ENCODE measurements at regions not wholly inside any gene's neighbourhood (a gene's known extent, or its start where the extent isn't known, plus 50 kb on each side); places are given as distances from the start of the nearest gene placed in this dataset.

DNA sequence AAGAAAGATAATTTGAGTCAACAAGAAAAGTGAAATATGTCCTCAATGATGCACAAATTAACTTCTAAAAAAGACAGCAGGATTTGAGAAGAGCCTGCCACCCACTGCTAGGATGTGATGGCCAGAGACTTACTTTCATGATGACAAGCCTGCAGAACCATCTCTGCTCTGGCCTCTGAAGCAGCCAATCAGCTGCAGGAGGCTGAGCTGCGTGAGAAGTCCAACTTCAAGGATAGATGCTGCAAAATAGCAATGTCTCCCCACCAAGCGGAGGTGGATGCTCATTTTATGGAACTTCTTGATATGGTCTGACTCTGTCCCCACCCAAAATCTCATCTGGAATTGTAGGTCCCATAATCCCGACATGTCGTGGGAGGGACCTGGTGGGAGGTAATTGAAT is 53.1 kb downstream of the CYRIA start:
- no peak overlapping the region for H3K27ac ChIP-seq
- H3K9me3 ChIP-seq (ENCODE audit: control insufficient read depth, low read length) = no peaks in the 10 kb centered on the region
- H3K4me3 ChIP-seq (ENCODE audit: low read depth, low read length) = no peak overlapping the region
- H2AFZ ChIP-seq = no peak overlapping the region
- no peaks in the 10 kb centered on the region for H3K4me1 ChIP-seq
- H3K36me3 ChIP-seq (ENCODE audit: control insufficient read depth, insufficient read depth, low read length) = no peaks in the 10 kb centered on the region
- TF ChIP-seq, protein P1, sequence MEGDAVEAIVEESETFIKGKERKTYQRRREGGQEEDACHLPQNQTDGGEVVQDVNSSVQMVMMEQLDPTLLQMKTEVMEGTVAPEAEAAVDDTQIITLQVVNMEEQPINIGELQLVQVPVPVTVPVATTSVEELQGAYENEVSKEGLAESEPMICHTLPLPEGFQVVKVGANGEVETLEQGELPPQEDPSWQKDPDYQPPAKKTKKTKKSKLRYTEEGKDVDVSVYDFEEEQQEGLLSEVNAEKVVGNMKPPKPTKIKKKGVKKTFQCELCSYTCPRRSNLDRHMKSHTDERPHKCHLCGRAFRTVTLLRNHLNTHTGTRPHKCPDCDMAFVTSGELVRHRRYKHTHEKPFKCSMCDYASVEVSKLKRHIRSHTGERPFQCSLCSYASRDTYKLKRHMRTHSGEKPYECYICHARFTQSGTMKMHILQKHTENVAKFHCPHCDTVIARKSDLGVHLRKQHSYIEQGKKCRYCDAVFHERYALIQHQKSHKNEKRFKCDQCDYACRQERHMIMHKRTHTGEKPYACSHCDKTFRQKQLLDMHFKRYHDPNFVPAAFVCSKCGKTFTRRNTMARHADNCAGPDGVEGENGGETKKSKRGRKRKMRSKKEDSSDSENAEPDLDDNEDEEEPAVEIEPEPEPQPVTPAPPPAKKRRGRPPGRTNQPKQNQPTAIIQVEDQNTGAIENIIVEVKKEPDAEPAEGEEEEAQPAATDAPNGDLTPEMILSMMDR (IDR thresholded peaks at IDR 0.05) = no peak
- H3K9ac ChIP-seq = no peak overlapping the region
- no peaks in the 10 kb centered on the region for H3K79me2 ChIP-seq
- no peaks in the 10 kb centered on the region for H3K27me3 ChIP-seq (ENCODE audit: control insufficient read depth, insufficient read depth, low read length)
- no peak overlapping the region for H3K4me2 ChIP-seq (ENCODE audit: low read length)

DNA sequence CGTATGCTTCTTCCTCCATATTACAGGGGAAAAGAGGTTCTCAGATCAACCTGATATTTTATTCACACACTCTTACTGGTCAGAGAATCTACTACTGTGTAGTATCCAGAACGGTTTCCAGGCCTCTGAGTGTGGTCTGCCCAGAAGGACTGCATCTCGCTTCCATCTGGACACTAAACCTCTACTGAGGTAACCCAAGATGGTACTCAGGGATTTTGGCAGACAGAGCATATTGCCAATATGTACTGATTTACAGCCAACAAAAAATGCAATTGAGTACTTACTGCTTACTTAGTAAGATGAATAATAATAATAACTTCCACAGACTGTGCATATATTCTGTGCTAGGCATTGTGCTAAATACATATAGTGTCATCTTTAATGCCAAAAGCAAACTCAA is 55.8 kb downstream of the CYRIA start:
- TF ChIP-seq, protein P1 (IDR thresholded peaks at IDR 0.05) = no peak
- H3K27ac ChIP-seq = no peak overlapping the region
- no peak overlapping the region for H3K9ac ChIP-seq
- H3K9me3 ChIP-seq (ENCODE audit: control insufficient read depth, low read length) = no peaks in the 10 kb centered on the region
- no peak overlapping the region for H2AFZ ChIP-seq
- no peaks in the 10 kb centered on the region for H3K36me3 ChIP-seq (ENCODE audit: control insufficient read depth, insufficient read depth, low read length)
- H3K27me3 ChIP-seq (ENCODE audit: control insufficient read depth, insufficient read depth, low read length) = no peaks in the 10 kb centered on the region
- no peak overlapping the region for H3K4me3 ChIP-seq (ENCODE audit: low read depth, low read length)
- no peak overlapping the region for H3K4me2 ChIP-seq (ENCODE audit: low read length)
- no peaks in the 10 kb centered on the region for H3K4me1 ChIP-seq
- H3K79me2 ChIP-seq = no peaks in the 10 kb centered on the region

DNA sequence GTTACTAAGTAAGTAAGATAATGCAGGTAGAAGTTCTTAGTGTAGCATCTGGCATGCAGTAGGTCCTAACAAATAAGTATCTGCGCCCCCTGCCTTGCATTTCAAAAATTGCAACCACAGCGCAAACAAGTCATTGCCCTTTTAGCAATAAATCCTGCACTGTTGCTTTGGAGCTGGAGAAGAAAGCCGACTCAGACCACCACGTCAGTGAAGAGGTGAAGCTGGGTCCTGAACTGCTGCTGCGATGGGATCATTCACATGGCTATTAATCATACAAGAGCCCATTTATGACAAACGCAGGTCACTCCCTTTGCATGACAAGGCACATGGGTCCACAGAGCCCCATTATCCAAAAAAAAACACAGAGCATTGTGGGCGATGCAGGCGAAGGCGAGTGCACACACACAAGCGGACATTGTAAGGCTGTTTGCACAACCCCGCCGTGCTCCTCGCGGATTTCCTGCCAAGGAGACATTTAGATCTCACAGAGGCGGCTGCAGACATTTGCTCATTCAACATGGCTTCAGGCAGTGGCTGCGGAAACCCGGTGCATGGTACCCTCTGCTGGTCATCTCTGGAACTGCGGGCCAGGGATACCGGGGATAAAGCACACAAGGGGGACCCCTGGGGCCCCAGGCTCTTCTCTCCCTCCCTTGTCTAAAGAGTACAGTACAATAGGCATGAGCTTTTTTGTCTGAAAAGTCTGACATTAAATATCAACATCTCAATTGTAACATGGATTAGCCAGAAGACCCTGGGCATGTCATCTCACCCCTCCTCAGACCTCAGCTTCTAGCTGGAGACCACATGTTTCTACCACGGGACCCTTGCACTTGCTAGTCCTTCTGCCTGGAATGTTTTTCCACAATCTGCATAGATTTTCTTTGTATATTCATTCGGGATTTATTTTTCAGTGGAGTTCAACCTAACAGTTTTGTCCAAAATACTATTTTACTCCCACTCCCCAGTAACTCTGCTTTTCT is 56.7 kb downstream of the CYRIA start:
- Histone ChIP-seq H3K27ac (peak overlapping the region; percentile 43), H3K36me3 (ENCODE audit: control insufficient read depth, insufficient read depth, low read length) (no peaks in the 10 kb centered on the region), H3K9ac (no peak overlapping the region), H2AFZ (peak overlapping the region; percentile 99), H3K9me3 (ENCODE audit: control insufficient read depth, low read length) (no peaks in the 10 kb centered on the region), H3K4me2 (ENCODE audit: low read length) (peak overlapping the region; percentile 75), H3K79me2 (no peaks in the 10 kb centered on the region), H3K4me3 (ENCODE audit: low read depth, low read length) (peak overlapping the region; percentile 55), H3K27me3 (ENCODE audit: control insufficient read depth, insufficient read depth, low read length) (no peaks in the 10 kb centered on the region), H3K4me1 (no peaks in the 10 kb centered on the region)
- TF ChIP-seq, protein P1 (IDR thresholded peaks at IDR 0.05) = peak; percentile 97

DNA sequence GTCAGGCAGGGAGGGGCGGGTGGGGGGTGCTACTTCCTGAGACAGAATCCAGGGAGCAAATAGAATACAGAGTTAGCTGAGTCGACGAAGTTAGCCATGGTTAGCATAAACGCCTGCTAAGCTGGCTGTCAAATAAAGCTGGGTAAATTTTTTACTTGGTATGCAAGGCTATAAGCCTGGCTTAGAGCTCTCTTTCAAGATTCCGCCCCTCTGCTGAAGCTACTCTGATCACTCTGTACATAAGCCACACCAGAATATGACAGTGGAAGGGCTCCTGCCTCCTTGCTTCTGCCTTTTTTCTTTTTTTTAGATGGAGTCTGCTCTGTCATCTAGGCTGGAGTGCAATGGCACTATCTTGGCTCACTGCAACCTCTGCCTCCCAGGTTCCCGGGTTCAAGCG is 58.3 kb downstream of the CYRIA start:
- Histone ChIP-seq H3K4me2 (ENCODE audit: low read length) (no peak overlapping the region), H3K9ac (no peak overlapping the region), H3K27me3 (ENCODE audit: control insufficient read depth, insufficient read depth, low read length) (no peaks in the 10 kb centered on the region), H3K4me1 (no peaks in the 10 kb centered on the region), H3K79me2 (no peaks in the 10 kb centered on the region), H3K4me3 (ENCODE audit: low read depth, low read length) (no peak overlapping the region), H3K27ac (no peak overlapping the region), H2AFZ (no peak overlapping the region), H3K36me3 (ENCODE audit: control insufficient read depth, insufficient read depth, low read length) (no peaks in the 10 kb centered on the region), H3K9me3 (ENCODE audit: control insufficient read depth, low read length) (no peaks in the 10 kb centered on the region)
- TF ChIP-seq, protein P1 (IDR thresholded peaks at IDR 0.05) = no peak
